ENCODE measurements at regions not wholly inside any gene's neighbourhood (a gene's known extent, or its start where the extent isn't known, plus 50 kb on each side); places are given as distances from the start of the nearest gene placed in this dataset.

GRCh38 chr9:87075537-87075936 is 128.2 kb upstream of the GAS1 start:
- H3K27ac ChIP-seq (ENCODE audit: low read depth): no peak overlapping the region
- Mint-ChIP-seq H3K4me3 (no peak overlapping the region), H3K9me3 (peaks cover 20% of the 10 kb centered on the region), H3K4me1 (no peaks in the 10 kb centered on the region), H3K36me3 (ENCODE audit: low read depth) (peaks cover 3% of the 10 kb centered on the region; the same call in 1 of the 3 replicates), H3K27ac (no peak overlapping the region), H3K27me3 (ENCODE audit: insufficient read depth, low read depth, poor library complexity) (peaks cover 3% of the 10 kb centered on the region)
- H3K4me2 ChIP-seq: no peak overlapping the region
- no peaks in the 10 kb centered on the region for H3F3A ChIP-seq (replicated peaks; ENCODE audit: low read depth)
- no peaks in the 10 kb centered on the region for H3K4me1 ChIP-seq (ENCODE audit: insufficient read depth)
- H3K4me3 ChIP-seq: no peak overlapping the region
- no peak for TF ChIP-seq CREB1 (CRISPR knock-in tag; IDR thresholded peaks at IDR 0.05; ENCODE audit: low read depth)
- TF ChIP-seq, protein P1, sequence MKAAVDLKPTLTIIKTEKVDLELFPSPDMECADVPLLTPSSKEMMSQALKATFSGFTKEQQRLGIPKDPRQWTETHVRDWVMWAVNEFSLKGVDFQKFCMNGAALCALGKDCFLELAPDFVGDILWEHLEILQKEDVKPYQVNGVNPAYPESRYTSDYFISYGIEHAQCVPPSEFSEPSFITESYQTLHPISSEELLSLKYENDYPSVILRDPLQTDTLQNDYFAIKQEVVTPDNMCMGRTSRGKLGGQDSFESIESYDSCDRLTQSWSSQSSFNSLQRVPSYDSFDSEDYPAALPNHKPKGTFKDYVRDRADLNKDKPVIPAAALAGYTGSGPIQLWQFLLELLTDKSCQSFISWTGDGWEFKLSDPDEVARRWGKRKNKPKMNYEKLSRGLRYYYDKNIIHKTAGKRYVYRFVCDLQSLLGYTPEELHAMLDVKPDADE (IDR thresholded peaks at IDR 0.05): no peak
- TF ChIP-seq ZNF462 (CRISPR knock-in tag; IDR thresholded peaks at IDR 0.05): no peak
- TF ChIP-seq CTCF (conservative IDR thresholded peaks at IDR 0.05; ENCODE audit: low read depth in 2 of 2): peak; percentile 37 to 61; a peak in 3 of 4 replicates
- H3K79me2 ChIP-seq (replicated peaks; ENCODE audit: insufficient read depth): no peaks in the 10 kb centered on the region
- peaks cover 4% of the 10 kb centered on the region; the same call in 1 of the 2 replicates for H3K9me2 ChIP-seq (ENCODE audit: insufficient read depth)
- H3K36me3 ChIP-seq (ENCODE audit: insufficient read depth): no peaks in the 10 kb centered on the region
- H4K20me1 ChIP-seq (replicated peaks; ENCODE audit: insufficient read depth): no peaks in the 10 kb centered on the region
- 0 out of 2 replicates have a peak overlapping the region, but pooled peaks have one; percentile 69 for H2AFZ ChIP-seq
- DNase-seq (ENCODE audit: low spot score) (peak; percentile 63), ATAC-seq (peak; percentile 82)
- no peaks in the 10 kb centered on the region for H3K27me3 ChIP-seq (ENCODE audit: insufficient read depth)
